Ishikawa (cell line): ENCODE measurements at regions not wholly inside any gene's neighbourhood (a gene's known extent, or its start where the extent isn't known, plus 50 kb on each side); places are given as distances from the start of the nearest gene placed in this dataset.

Experiments
- EGR1 ChIP-seq: IDR thresholded peaks from 2 replicates; pipeline ENCODE4 v1.6.1; 2012
- EP300 ChIP-seq: IDR thresholded peaks from 2 replicates; pipeline ENCODE4 v1.6.1; 2012; ENCODE audit warnings: borderline replicate concordance
- REST ChIP-seq: IDR thresholded peaks from 2 replicates; pipeline ENCODE4 v1.6.1; 2012; ENCODE audit warnings: low read depth, mild to moderate bottlenecking
- TEAD4 ChIP-seq: IDR thresholded peaks from 2 replicates; pipeline ENCODE4 v1.6.1; 2012
- YY1 ChIP-seq: IDR thresholded peaks from 2 replicates; pipeline ENCODE4 v1.6.1; 2012; ENCODE audit warnings: low read depth

GRCh38 chr2:191530618-191531017 is 147.3 kb upstream of the NABP1 start:
- TF ChIP-seq YY1 (no peak), EP300 (no peak), TEAD4 (no peak), EGR1 (no peak), REST (no peak)
